ENCODE measurements at regions not wholly inside any gene's neighbourhood (a gene's known extent, or its start where the extent isn't known, plus 50 kb on each side); places are given as distances from the start of the nearest gene placed in this dataset.
"Not testable (repeated sequence)": the region's sequence is repeated elsewhere in the genome, so short reads cannot be mapped to it uniquely, and the experiment has no call there.

DNA sequence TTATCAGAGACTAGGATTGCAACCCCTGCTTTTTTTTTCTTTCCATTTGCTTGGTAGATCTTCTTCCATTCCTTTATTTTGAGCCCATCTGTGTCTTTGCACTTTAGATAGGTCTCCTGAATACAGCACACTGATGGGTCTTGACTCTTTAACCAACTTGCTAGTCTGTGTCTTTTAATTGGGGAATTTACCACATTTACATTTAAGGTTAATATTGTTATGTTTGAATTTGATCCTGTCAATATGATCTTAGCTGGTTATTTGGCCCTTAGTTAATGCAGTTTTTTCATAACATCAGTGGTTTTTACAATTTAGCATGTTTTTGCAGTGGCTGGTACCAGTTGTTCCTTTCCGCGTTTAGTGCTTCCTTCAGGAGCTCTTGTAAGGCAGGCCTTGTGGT lies 437.2 kb downstream of the ARL4A start:
- not testable (repeated sequence) for TF ChIP-seq POLR2AphosphoS5 (IDR thresholded peaks at IDR 0.05; ENCODE audit: borderline replicate concordance, low read depth, low read length); EZH2 (IDR thresholded peaks at IDR 0.05)
